Fibroblast of lung (primary cell): ENCODE measurements at regions not wholly inside any gene's neighbourhood (a gene's known extent, or its start where the extent isn't known, plus 50 kb on each side); places are given as distances from the start of the nearest gene placed in this dataset.

Experiments used
- DNase-seq, 2 donors: peaks; one replicate each; pipeline versions ENCODE4 v3.0.0 to v3.0.0-alpha.2; 2010; ENCODE audit warnings: low read depth in 2 of 2
- H2AFZ ChIP-seq: 2 replicates; pipeline ENCODE4 v1.5.1; 2012; ENCODE audit warnings: low read length, control low read depth, inconsistent platforms
- H3K27ac ChIP-seq: 2 replicates; pipeline ENCODE4 v1.5.1; 2011; ENCODE audit warnings: low read length, control low read depth; ENCODE audit not compliant: insufficient read depth
- H3K27me3 ChIP-seq: 2 replicates; pipeline ENCODE4 v1.5.1; 2011; ENCODE audit warnings: mild to moderate bottlenecking, low read length; ENCODE audit not compliant: control insufficient read depth, insufficient read depth
- H3K36me3 ChIP-seq: 2 replicates; pipeline ENCODE4 v1.5.1; 2011; ENCODE audit warnings: low read length; ENCODE audit not compliant: control insufficient read depth, insufficient read depth
- H3K4me1 ChIP-seq: 2 replicates; pipeline ENCODE4 v1.5.1; 2011; ENCODE audit warnings: low read length; ENCODE audit not compliant: control insufficient read depth, insufficient read depth; ENCODE audit errors: extremely low read depth
- H3K4me2 ChIP-seq: 2 replicates; pipeline ENCODE4 v1.5.1; 2011; ENCODE audit warnings: low read length, control low read depth; ENCODE audit not compliant: insufficient read depth; ENCODE audit errors: extremely low read depth
- H3K4me3 ChIP-seq, 4 experiments: fragments of 200-600 bp in 1 of 4; sonication (generic) in 1 of 4; replicated peaks in 1 of 4; 2 replicates each; pipeline ENCODE4 v1.5.1; 2011 to 2016; ENCODE audit warnings: low read length in 4 of 4, low read depth in 3 of 4, mild to moderate bottlenecking in 3 of 4, control low read depth in 2 of 4, inconsistent platforms in 1 of 4, mixed read lengths in 1 of 4; ENCODE audit not compliant: insufficient read depth in 1 of 4; ENCODE audit errors: control extremely low read depth in 1 of 4
- H3K79me2 ChIP-seq: 2 replicates; pipeline ENCODE4 v1.5.1; 2012; ENCODE audit warnings: mild to moderate bottlenecking, low read length, inconsistent platforms; ENCODE audit not compliant: control insufficient read depth, insufficient read depth
- H3K9ac ChIP-seq: 2 replicates; pipeline ENCODE4 v1.5.1; 2011; ENCODE audit warnings: mild to moderate bottlenecking, low read length, control low read depth; ENCODE audit not compliant: insufficient read depth
- H3K9me3 ChIP-seq: 2 replicates; pipeline ENCODE4 v1.5.1; 2012; ENCODE audit warnings: low read depth, low read length; ENCODE audit not compliant: control insufficient read depth, insufficient read depth
- H4K20me1 ChIP-seq: 2 replicates; pipeline ENCODE4 v1.5.1; 2011; ENCODE audit warnings: low read length; ENCODE audit not compliant: control insufficient read depth, insufficient read depth; ENCODE audit errors: extremely low read depth
- CTCF ChIP-seq, 2 donors: IDR thresholded peaks in 1 of 2; conservative IDR thresholded peaks in 1 of 2; 1 replicate in 1 of 2; 2 replicates in 1 of 2; pipeline ENCODE4 v1.5.1; 2011 to 2012; ENCODE audit warnings: low read length in 2 of 2, control low read depth in 1 of 2, inconsistent platforms in 1 of 2, low read depth in 1 of 2, mild to moderate bottlenecking in 1 of 2
- EZH2 ChIP-seq: IDR thresholded peaks from 2 replicates; pipeline ENCODE4 v1.5.1; 2012; ENCODE audit warnings: low read length, control low read depth, mild to moderate bottlenecking; ENCODE audit errors: missing control alignments

GRCh38 chr5:89179731-89180130 lies 296.7 kb upstream of the MEF2C start:
- Histone ChIP-seq H4K20me1 (no peaks in the 10 kb centered on the region), H3K27ac (no peak overlapping the region), H3K79me2 (no peaks in the 10 kb centered on the region), H3K4me2 (no peak overlapping the region), H3K36me3 (no peaks in the 10 kb centered on the region), H3K9me3 (no peaks in the 10 kb centered on the region), H2AFZ (no peak overlapping the region), H3K4me1 (no peaks in the 10 kb centered on the region), H3K4me3 (no peak overlapping the region), H3K9ac (no peak overlapping the region), H3K27me3 (no peaks in the 10 kb centered on the region)
- TF ChIP-seq EZH2 (no peak), CTCF (conservative IDR thresholded peaks at IDR 0.05 in 1 of 2, IDR thresholded peaks at IDR 0.05 in 1 of 2; ENCODE audit: low read depth in 1 of 2, low read length in 2 of 2) (no peak)
- DNase-seq, result no peak

- H3K79me2 ChIP-seq, result no peaks in the 10 kb centered on the region
- H3K4me2 ChIP-seq, result no peak overlapping the region
- H3K4me3 ChIP-seq, result no peak overlapping the region
- no peak overlapping the region for H3K9ac ChIP-seq
- TF ChIP-seq CTCF (conservative IDR thresholded peaks at IDR 0.05 in 1 of 2, IDR thresholded peaks at IDR 0.05 in 1 of 2; ENCODE audit: low read depth in 1 of 2, low read length in 2 of 2) (no peak), EZH2 (no peak)
- H3K4me1 ChIP-seq, result no peaks in the 10 kb centered on the region
- DNase-seq, result no peak
- no peaks in the 10 kb centered on the region for H3K27me3 ChIP-seq
- H2AFZ ChIP-seq, result no peak overlapping the region
- no peaks in the 10 kb centered on the region for H3K9me3 ChIP-seq
- H4K20me1 ChIP-seq, result no peaks in the 10 kb centered on the region
- H3K36me3 ChIP-seq, result no peaks in the 10 kb centered on the region
- H3K27ac ChIP-seq, result no peak overlapping the region
Measured at GRCh38 chr5:89178541-89178940, 295.6 kb upstream of the MEF2C start.

- no peaks in the 10 kb centered on the region for H4K20me1 ChIP-seq
- no peak for DNase-seq
- no peaks in the 10 kb centered on the region for H3K9me3 ChIP-seq
- H3K27me3 ChIP-seq, result no peaks in the 10 kb centered on the region
- no peaks in the 10 kb centered on the region for H3K79me2 ChIP-seq
- H3K27ac ChIP-seq, result no peak overlapping the region
- H3K4me1 ChIP-seq, result no peaks in the 10 kb centered on the region
- H2AFZ ChIP-seq, result no peak overlapping the region
- H3K36me3 ChIP-seq, result no peaks in the 10 kb centered on the region
- no peak overlapping the region for H3K9ac ChIP-seq
- H3K4me2 ChIP-seq, result no peak overlapping the region
- H3K4me3 ChIP-seq, result no peak overlapping the region
- TF ChIP-seq CTCF (conservative IDR thresholded peaks at IDR 0.05 in 1 of 2, IDR thresholded peaks at IDR 0.05 in 1 of 2; ENCODE audit: low read depth in 1 of 2, low read length in 2 of 2), result no peak
Measured at GRCh38 chr5:89173528-89173927, 290.5 kb upstream of the MEF2C start.
